Stimulated activated CD8-positive, alpha-beta memory T cell treated with anti-CD3 and anti-CD28 coated beads, Interleukin-15, amount 100 ng/mL, for 1 hour (primary cell): ENCODE measurements at regions not wholly inside any gene's neighbourhood (a gene's known extent, or its start where the extent isn't known, plus 50 kb on each side); places are given as distances from the start of the nearest gene placed in this dataset.
"Not testable (repeated sequence)": the region's sequence is repeated elsewhere in the genome, so short reads cannot be mapped to it uniquely, and the experiment has no call there.

Source experiments
- DNase-seq: peaks from one replicate; pipeline ENCODE4 v3.0.0-alpha.2; 2020; ENCODE audit warnings: low read depth

DNA sequence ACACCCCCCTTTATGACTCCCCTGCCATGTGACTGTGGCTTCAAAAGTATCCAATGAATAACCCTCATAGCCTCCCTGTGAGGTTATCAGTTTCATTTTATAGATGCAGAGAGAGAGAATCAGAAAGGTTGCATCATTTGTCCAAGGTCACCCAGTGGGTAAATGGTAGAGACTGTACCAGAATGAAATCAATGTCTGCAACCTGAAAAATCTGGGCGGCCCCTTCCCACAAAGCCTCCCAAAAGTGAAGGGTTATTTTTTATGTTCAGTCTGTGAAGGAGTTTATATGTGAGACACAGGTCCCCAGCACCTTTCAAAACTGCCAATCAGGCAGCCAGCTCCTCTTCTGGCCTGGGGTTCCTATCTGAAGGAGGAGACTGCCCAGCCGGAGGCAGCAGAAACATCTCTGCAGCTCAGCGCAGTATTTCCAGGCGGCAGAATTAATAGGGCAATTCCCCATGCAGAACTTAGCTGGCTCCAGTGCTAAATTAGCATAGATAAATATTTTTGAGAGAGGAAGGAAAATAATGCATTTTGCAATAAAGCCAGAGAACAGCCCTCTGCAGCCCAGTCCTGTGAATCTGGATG is 130.8 kb upstream of the PRR20G start:
- no peak for DNase-seq

DNA sequence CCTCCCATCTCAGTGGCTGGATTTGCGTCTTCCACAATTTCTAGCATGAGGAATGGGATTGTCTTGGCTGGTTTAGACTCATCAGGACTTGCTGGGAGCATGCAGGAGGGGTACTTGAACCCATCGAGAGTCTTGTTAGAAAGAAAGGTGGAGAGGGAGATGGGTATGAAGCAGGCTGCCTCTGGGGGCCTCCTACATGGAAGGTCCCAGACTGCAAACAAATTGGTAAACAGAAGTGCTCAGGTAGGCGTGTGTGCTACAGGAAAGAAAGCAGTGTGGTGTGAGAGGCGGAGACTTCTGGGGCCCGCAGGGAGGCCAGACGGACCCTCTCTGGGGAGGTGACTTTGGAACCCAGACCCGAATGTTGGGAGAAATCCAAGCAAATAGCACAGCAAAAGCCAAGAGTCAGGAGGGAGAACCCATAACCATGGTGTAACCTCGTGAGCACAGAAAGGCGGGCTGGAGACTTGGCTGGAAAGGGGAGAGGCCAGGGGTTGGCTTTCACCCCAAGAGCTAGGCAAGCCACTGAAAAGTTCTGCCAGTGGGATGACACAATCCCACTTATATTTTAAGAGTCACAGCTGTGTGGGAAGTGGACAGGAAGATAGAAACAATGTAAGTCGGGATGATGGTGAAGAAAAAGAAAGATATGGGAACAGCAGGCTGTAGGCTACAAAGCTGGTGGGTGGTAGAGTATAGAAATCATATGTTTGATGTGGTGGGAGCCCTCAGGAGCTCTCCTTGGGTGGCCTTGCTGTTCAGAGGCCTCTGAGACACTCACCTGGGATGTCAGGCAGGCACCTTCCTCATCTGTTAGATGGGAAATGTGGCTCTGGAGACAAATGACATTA is 130.1 kb upstream of the PRR20G start:
- DNase-seq, result no peak

DNA sequence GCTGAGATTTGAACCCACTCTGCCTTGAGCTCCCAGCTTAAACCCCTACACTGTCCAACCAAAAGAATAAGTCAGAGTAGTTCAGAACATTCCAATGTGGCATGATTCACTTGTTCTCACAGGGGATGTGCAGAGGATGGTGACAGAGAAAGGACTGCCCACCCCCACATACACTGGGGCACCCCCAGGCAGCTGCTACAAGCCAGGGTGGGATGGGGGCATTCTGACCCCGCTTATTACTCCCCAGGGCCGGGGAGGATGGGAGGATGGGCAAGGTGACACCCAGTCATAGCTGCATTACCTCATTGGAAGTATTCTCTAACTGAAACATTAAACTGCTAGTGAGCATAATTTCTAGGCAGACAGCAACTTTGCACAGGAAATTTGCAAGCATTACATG is 126.0 kb upstream of the PRR20G start:
- no peak for DNase-seq

DNA sequence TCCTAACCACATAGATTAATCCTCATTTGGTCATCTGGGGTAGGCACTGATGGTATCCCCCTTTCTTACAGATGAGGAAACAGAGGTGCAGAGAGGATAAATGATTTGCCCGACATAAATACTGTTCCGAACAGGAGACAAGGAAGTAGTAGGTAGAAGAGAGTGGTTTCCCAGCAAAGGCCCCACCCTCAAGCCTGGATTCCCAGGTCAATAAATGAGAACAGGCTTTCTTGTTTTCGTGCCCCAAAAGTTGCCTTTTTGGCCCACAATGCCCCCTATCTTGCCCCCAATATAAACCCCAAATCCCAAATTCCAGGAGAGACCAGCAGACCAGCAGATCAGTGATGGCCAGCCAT is 125.5 kb upstream of the PRR20G start:
- no peak for DNase-seq

DNA sequence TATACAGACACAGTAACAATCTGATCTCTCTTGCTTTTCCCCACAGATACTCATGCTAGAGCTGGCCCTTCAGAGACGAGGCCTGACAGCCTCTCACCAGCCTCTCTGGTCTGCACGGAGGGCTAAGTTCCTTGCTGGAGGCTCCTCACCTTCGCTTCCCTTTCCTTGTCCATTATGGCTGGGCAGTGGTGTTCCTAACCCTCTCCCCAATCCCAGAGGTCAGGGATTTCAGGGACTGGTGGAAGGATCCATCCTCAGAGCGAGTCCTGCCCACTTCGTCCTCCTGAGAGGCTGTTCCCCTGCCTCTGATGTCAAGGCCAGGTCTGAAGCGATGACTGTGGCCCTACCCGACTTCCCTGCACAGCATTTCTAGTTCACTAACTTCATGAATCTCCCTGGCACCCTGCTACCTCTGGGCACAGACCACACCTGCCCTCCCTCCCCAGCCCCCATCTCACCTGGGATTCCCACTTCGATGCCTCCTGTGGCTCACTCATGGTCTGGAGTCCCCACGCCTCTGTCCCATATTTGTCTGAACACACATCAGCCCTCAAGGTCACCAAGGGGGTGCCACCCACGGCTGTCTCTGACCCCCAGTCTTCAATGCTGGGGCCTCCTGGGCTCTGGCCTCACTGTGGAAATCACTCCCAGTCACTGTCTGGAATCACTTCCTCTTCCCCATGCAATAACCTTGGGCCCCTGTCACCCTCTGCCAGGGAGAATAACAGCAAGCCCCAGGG is 124.9 kb upstream of the PRR20G start:
- DNase-seq, result no peak

DNA sequence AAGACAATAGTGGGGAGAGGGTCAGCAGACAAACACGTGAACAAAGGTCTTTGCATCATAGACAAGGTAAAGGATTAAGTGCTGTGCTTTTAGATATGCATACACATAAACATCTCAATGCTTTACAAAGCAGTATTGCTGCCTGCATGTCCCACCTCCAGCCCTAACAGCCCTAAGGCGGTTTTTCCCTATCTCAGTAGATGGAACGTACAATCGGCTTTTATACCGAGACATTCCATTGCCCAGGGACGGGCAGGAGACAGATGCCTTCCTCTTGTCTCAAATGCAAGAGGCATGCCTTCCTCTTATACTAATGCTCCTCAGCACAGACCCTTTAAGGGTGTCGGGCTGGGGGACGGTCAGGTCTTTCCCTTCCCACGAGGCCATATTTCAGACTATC is 124.0 kb upstream of the PRR20G start:
- not testable (repeated sequence) for DNase-seq

DNA sequence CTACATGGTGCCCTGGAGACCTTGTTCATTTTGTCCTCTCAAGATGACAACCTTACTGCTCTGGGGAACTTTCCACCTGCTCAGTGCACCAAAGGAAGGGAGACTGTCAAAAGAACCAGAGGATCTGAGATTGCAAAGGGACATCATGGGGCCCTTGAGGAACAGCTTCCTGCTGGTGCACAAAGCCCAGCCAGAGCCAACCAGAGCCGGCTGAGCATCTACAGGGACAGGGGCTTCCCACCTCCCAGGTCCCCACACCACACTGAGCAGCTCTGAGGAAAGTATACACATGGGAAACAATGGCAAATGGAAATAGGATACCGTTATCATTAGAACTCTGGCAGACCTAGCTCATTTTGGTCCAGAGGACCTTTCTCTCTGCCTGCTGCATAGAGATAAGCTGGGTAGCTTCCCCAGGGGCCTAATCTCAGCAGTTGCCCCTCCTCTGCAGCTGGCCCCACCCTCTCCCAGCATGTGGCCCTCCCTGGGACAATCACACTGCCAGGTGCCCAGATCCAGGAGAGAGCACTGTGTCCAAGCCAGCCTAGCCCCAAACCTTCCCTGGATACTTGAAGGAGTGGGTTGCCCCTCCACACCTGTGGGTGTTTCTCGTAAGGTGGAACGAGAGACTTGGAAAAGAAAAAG is 123.4 kb upstream of the PRR20G start:
- no peak for DNase-seq

DNA sequence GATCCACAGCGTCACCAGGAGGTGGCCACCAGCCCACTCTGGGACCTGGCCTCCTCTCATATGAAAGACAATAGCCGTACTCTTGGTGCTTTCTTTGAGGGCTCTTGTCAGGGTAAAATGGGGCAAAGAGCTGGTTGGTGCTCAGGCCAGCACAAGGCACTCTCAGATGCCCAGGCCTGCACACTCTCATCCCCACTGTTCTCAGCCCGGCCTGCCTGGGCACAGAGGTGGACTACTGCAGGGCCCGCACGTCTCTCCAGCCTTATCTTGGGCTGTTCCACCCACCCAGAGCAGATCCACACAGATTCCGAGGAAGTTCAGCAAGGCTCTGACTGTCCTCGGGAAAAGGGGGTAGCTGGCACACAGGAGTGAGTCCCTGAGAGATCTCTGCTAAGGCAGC is 122.8 kb upstream of the PRR20G start:
- no peak for DNase-seq

DNA sequence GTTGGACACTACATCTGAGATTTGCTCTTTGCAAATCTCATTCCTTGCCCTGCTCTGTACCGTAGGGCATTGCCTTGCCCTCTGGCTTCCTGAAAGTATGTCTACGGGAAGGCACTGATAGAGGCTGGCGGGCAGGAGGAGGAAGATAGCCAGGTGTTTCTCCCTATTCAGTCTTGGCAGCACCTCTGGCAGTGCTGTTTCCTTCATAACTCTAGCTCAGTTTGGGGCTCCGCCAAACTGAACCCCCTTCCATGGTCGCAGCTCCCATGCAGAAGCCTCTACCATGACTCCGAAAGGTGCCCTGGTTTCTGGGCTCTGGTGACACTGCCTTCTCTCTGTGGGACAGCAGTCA is 122.3 kb upstream of the PRR20G start:
- DNase-seq, result no peak

DNA sequence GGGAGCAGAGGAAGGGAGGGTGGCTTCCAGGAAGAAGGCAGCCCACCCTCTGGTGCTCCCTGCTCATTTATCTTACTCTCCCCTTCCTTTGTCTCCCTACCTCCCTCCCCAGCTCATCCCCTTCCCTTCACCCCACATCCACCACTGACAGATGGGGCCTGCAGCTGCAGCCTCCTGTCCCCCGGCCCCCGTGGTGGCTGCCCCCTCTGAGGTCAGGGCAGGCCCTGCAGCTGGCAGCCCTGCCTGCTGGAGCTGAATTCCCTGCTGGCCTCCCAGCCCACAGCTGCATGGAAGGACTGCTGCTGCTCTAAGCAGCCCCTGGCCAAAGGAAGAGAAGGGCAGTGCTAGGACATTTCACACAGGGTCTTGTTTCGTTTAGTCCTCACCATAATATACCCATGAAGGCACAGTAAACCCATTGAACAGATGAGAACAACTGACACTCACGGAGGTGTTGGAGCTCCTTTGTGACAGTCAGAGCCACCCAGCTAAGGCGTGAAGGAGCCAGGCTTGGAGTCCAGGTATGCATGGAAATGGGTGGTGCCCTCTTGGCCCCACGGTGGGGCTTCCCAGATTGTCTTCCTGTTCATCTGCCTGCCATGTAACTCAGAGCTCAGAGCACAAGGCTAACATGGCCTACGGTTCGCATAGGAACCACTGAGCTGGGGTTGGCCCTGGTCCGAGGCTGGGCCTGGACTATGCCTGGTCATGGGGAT is 121.7 kb upstream of the PRR20G start:
- DNase-seq, result no peak

DNA sequence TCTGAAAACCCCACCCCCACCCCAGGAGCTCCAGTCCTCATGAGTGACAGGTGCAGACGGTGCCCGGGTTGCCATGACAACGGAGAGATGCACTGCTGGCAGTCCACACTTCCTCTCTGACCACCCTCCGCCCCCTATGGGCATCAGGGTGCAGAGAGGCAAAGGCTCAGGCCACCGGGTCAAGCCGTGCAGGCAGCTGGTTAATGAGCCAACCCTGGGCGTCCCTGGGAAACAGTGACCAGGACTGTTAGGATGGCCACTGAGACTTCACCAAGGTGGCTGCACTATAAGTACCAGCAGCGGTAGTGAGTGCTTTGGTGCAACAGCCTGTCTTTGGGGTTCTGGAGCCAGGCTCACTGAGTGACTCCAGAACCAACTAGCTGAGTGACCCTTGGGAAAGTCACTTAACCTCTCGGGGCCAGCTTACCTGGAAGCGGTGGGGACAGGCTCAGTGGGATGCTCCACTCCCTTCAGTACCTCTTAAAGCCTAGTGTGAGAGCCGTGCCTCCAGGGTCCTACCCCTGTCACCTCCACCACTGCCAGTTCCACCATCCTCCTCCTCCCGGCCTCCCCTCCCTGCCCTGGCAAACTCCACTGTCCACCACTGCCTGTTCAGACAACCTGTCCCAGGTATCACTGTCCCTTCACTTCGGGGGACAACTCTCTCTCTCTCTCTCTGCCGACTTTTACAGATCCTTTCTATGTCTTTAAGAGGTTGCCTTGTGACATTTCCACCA is 121.0 kb upstream of the PRR20G start:
- DNase-seq, result no peak

DNA sequence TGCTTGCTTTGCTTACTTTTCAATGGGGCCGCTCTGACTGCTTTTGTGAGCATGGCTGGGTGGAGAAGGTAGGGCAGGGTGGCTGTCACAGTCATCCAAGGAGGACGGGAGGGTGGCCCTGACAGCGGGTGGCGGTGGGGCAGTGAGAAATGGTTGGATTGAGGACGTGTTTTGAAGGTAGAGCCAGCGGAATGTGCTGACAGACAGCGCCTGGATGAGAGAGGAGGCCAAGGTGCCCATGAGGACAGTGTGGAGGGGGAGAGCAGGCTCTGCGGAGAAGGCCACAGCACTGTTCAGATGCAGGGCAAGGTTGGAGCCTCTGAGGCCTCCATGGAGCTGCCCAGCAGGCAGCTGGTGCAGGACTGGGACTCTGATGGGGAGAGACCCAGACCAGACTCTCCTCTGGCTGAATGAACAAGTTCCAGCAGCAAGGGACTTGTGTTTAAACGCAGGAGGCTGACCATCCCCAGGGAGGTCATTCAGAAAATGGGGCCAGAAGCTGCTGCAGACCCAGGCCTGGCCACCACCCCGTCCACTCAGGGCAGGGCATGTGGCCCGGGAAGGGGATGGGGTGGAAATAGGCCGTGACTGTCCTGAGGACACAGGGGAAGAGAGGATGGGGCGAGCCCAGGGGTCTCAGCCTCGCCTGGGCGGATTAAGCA is 120.3 kb upstream of the PRR20G start:
- no peak for DNase-seq

DNA sequence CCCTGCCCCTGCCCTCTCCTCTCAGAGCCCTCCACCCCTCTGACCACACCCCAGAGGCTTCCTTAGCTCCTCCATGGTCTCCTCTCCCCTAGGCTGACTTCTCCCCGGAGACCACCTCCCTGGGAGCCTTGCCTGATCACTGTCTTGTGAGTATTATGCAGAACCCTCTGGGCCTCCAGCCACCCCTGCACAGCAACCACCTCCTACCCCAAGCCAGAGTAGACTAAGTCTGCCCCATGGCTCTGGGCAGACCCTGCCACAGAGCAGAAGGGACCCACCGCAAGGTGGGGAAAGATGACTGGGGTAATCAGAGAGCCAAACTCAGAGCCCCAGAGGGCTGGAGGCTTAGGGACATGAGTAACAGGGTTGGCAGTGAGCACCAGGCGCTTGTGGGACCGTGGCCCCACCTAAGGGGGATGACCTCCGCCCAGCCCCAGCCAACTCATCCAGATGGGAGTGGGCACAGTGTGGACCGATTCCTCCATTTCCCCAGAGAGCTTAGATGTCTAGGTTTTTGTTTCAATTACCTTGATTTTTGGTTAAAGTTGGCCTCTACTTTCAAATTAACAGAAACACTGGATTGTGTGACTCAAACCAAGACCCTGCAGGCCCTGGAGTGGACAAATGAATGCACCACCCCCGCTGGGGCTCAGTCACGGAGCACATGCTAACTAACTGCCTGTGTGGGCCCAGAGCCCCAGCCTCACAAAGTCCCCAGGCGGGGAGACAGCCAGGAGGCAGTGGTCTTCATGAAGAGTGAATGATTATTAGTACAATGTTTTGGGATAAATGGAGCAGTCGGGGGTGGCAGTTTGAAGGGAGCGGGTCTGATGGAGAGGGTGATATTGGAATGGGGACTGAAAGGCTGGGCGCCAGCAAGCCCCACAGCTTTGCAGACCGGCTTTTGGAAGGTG is 119.4 kb upstream of the PRR20G start:
- DNase-seq, result no peak

DNA sequence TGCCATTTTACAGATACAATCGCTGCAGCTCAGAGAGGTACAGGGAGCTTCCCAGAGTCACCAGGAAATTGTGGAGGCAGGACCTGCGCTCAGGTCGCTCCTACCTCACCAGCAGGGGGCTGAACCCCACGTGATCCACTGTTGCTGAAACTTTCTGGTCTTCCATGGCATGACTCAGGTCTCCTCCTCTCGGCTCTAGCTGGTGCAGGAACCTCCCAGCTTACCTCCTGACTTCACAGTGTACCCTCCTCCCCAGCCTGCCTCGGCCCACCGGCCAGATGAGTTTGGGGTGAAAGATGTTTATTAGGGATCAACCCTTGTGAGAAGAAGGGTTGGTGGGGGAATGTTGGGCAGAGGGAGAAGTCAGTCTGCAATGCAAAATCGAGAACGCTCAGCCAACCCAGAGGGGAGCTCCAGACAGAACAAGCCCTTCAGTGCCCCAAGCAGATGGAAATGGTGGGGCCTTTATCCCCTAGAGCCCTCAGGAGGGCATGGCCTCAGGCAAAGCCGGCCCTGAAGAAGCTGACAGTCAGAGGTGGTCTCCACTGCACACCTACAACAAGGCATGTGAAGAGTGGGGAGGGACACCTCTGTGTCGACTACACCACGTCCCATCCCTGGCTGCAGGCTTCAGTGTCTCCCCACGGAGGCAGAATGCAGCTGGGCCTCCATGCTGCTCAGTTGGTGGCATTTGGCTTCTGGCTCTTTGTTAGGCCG is 118.6 kb upstream of the PRR20G start:
- DNase-seq, result no peak

DNA sequence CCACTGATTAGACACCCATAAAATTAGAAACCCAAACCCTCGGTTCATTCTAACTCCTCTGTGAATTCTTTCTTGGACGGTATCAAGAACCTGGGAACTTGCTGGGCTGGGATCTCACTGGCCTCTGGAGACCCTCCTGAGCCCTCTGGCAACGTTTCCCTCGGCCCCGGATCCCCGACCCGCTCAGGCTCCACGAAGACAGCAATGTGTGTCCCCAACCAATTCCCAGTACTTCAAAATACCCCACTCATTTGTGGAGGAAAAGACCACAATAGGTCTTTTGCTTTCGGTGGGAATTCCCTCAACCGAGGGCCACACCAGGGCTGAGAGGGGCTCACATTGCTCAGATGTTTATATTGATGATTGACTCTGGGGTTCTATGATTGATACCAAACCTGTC is 117.9 kb upstream of the PRR20G start:
- DNase-seq, result no peak

DNA sequence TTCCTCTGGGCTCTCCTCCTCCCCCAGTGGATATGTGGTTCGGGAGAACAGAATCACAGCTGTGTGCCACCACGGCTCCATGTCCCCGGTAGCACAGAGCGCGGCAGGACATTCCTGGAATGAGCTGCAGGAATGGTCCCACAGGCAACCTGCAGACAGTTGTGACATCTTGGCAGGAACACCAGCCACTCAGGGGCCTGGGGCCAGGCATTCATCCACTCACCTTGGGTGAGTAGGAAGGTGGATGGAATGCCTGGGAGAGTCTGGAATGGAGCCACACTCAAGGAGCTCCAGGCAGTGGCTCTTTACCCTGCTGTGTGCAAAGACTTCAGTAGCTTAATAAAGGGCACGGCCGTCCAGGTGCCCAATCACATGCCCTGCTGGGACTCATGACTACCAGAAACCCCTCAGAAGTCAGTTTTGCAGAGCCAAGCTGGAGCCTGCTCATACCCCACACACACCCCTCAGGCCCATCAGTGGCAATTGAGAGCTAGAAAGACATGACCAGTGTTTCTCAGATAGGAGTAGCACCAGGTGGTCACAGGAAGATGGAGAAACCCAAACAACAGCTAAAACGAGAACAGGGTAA is 117.3 kb upstream of the PRR20G start:
- DNase-seq, result no peak

DNA sequence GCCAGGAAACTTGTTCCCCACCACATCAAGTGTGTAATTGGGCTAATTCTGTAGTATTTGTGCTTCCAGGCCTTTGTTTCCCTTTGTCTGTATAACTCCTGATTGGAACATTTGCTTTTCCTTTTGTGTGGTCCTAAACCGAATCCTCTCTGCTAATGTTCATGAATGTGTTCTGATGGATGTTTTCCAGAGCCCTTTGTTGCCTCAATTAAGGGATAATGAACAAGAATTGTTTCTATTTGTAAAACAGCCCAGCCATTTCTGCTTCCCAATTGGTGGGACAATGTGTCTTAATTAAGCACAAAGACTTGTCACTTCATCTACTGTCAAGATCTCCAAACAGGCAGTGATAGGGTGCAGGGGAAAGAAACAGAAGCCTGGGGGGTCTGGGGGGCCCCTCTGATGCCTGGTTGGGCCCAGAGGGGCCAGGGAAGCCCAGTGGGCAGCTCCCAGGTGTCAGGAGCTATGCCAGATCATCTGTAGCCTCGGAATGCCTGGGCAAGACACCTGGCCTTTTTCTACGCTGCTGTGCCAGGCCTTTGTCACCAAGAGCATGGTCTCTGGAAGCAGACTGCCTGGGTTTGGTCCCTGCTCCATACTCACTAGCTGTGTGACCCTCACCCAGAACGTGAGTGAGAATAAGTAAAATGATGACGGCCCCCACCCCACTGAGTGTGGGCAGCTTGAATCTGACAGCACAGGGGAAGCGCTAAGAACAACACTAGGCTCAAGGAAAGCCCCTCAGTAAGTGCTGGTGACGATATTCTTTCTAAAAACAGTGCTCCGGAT is 116.6 kb upstream of the PRR20G start:
- DNase-seq, result no peak

DNA sequence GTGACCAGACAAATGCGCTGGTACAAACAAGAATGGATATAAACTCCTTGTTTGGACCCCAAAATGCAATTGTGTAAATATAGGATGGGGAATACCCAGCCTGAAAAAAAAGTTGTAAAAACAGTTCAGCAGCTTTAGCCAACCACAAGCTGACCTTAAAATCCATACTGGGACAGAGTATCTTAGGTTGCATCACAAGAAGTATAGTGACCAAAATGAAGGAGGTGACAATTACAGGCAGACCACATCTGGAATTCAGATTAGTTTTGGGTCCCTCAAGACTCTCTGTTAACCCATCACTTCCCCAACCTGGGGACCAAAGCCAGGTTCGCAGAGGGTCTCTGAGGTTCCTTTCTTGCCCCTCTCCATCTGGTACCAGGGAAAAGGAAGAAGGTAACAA is 115.9 kb upstream of the PRR20G start:
- DNase-seq, result no peak
